ENCODE measurements at regions not wholly inside any gene's neighbourhood (a gene's known extent, or its start where the extent isn't known, plus 50 kb on each side); places are given as distances from the start of the nearest gene placed in this dataset.

- Histone ChIP-seq H3K79me2 (ENCODE audit: low read length) (no peaks in the 10 kb centered on the region), H3K9me3 (ENCODE audit: insufficient read depth, low read length) (no peaks in the 10 kb centered on the region), H3K4me3 (ENCODE audit: low read length) (no peak overlapping the region), H3K9ac (ENCODE audit: low read length) (no peak overlapping the region), H3K27me3 (ENCODE audit: low read depth, low read length) (no peaks in the 10 kb centered on the region), H2AFZ (ENCODE audit: low read depth, low read length) (no peak overlapping the region), H3K4me1 (ENCODE audit: low read length) (no peaks in the 10 kb centered on the region), H3K4me2 (ENCODE audit: low read length) (no peak overlapping the region), H4K20me1 (ENCODE audit: insufficient read depth, low read length) (no peaks in the 10 kb centered on the region), H3K36me3 (replicated peaks; ENCODE audit: low read depth, low read length) (no peaks in the 10 kb centered on the region), H3K27ac (ENCODE audit: low read length) (no peak overlapping the region)
- TF ChIP-seq CTCF (IDR thresholded peaks at IDR 0.05; ENCODE audit: low read depth, low read length), result no peak
- TF ChIP-seq EZH2phosphoT487 (IDR thresholded peaks at IDR 0.05; ENCODE audit: low read depth), result no peak
These were observed 107.3 kb upstream of the B3GAT1 start for GRCh38 chr11:134519390-134519750.

DNA sequence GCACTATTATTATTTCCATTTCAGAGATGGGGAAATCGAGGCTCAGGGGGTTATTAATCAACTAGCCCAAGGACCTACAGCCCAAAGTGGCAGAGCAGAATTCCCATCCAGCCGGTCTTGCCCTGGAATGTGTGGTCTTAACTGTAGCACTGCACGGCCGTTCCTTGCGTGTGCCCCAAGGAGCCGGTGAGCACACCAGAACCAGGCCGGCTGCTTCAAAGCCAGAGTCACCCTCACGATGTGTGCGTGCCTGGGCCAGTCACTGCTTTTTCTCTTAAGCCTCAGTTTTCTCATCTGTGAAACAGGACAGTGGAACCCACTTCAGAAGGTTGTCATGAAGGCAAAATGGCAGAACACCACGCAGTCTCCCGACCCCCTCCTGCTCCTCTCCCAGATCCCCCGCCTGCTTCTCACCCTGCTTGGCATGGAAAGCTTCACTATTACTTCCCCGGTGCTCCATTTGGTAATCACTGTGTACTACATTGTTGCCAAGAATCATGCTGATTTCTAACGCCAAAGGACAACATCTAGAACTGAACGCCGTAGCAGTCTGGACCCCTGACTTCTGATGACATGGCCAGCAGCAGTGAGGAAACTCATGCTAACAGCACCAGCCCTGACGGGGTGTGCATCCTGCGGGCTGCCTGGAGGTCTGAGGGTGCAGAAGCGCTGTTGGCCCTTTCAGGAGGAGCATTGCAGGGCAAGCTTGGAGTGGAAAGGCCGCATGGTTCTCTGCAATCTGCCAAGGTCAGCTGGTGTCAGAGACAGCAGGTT lies 106.8 kb upstream of the B3GAT1 start:
- no peaks in the 10 kb centered on the region for H3K27me3 ChIP-seq (ENCODE audit: low read depth, low read length)
- H3K4me1 ChIP-seq (ENCODE audit: low read length), result no peaks in the 10 kb centered on the region
- no peak overlapping the region for H3K4me2 ChIP-seq (ENCODE audit: low read length)
- H3K9ac ChIP-seq (ENCODE audit: low read length), result no peak overlapping the region
- H4K20me1 ChIP-seq (ENCODE audit: insufficient read depth, low read length), result no peaks in the 10 kb centered on the region
- no peak overlapping the region for H3K4me3 ChIP-seq (ENCODE audit: low read length)
- no peaks in the 10 kb centered on the region for H3K36me3 ChIP-seq (replicated peaks; ENCODE audit: low read depth, low read length)
- no peaks in the 10 kb centered on the region for H3K79me2 ChIP-seq (ENCODE audit: low read length)
- no peak overlapping the region for H2AFZ ChIP-seq (ENCODE audit: low read depth, low read length)
- TF ChIP-seq CTCF (IDR thresholded peaks at IDR 0.05; ENCODE audit: low read depth, low read length) (no peak), EZH2phosphoT487 (IDR thresholded peaks at IDR 0.05; ENCODE audit: low read depth) (no peak)
- H3K9me3 ChIP-seq (ENCODE audit: insufficient read depth, low read length), result no peaks in the 10 kb centered on the region
- H3K27ac ChIP-seq (ENCODE audit: low read length), result no peak overlapping the region

DNA sequence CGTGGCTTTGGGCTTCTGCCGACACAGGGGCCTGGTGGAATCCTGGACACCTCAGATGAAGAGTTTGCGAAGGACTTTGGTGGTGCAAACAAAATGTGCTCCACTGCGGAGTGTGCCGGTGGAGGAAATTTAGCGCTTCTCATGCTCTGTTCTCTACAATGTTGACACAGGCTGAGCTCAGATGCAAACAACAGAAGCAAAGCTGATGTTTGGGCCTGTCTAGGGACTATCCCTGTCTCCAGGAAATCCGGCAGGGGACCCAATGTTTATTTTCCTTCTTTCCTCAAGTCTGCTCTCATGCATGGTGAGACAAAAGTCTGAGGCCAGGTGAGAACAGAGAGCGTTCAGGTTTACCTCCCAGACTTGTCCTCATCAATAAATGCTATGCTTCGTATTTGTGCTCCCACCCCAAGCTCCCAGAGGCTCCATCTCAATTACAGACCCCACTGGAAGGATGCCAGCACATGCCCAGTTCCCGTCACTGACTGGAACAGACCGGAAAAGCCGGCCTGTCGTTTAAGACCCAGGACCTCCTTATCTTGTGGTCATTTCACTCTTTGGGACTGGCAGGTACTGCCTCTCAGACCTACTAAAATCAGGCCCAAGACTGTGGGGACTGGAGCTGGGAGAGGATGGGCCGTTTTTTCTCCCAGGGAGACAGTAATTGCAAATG lies 105.7 kb upstream of the B3GAT1 start:
- Histone ChIP-seq H3K27ac (ENCODE audit: low read length) (no peak overlapping the region), H3K79me2 (ENCODE audit: low read length) (no peaks in the 10 kb centered on the region), H3K36me3 (replicated peaks; ENCODE audit: low read depth, low read length) (no peaks in the 10 kb centered on the region), H3K27me3 (ENCODE audit: low read depth, low read length) (no peaks in the 10 kb centered on the region), H4K20me1 (ENCODE audit: insufficient read depth, low read length) (no peaks in the 10 kb centered on the region), H3K9me3 (ENCODE audit: insufficient read depth, low read length) (no peaks in the 10 kb centered on the region), H3K4me1 (ENCODE audit: low read length) (no peaks in the 10 kb centered on the region), H3K9ac (ENCODE audit: low read length) (no peak overlapping the region), H2AFZ (ENCODE audit: low read depth, low read length) (no peak overlapping the region), H3K4me3 (ENCODE audit: low read length) (no peak overlapping the region), H3K4me2 (ENCODE audit: low read length) (no peak overlapping the region)
- TF ChIP-seq CTCF (IDR thresholded peaks at IDR 0.05; ENCODE audit: low read depth, low read length) (no peak), EZH2phosphoT487 (IDR thresholded peaks at IDR 0.05; ENCODE audit: low read depth) (no peak)

DNA sequence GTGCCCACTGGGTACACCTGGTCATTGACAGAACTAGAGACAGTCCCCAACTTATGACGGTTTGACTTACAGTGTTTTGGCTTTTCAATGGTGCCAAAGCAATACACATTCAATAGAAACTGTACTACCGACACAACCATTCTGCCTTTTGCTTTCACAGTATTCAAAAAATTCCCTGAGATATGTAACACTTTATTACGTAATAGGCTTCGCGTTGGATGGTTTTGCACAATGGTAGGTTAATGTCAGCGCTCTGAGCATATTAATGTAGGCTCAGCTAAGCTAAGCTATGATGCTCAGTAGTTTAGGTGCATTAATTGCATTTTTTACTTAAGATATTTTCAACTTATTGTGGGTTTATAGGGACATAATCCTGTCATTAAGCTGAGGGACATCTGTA lies 105.1 kb upstream of the B3GAT1 start:
- H3K79me2 ChIP-seq (ENCODE audit: low read length), result no peaks in the 10 kb centered on the region
- no peak overlapping the region for H3K27ac ChIP-seq (ENCODE audit: low read length)
- H3K9ac ChIP-seq (ENCODE audit: low read length), result no peak overlapping the region
- no peaks in the 10 kb centered on the region for H3K36me3 ChIP-seq (replicated peaks; ENCODE audit: low read depth, low read length)
- no peak for TF ChIP-seq CTCF (IDR thresholded peaks at IDR 0.05; ENCODE audit: low read depth, low read length)
- TF ChIP-seq EZH2phosphoT487 (IDR thresholded peaks at IDR 0.05; ENCODE audit: low read depth), result no peak
- H2AFZ ChIP-seq (ENCODE audit: low read depth, low read length), result no peak overlapping the region
- H3K4me3 ChIP-seq (ENCODE audit: low read length), result no peak overlapping the region
- no peak overlapping the region for H3K4me2 ChIP-seq (ENCODE audit: low read length)
- H3K27me3 ChIP-seq (ENCODE audit: low read depth, low read length), result no peaks in the 10 kb centered on the region
- no peaks in the 10 kb centered on the region for H4K20me1 ChIP-seq (ENCODE audit: insufficient read depth, low read length)
- no peaks in the 10 kb centered on the region for H3K4me1 ChIP-seq (ENCODE audit: low read length)
- no peaks in the 10 kb centered on the region for H3K9me3 ChIP-seq (ENCODE audit: insufficient read depth, low read length)
